K562 (cell line): ENCODE measurements at regions not wholly inside any gene's neighbourhood (a gene's known extent, or its start where the extent isn't known, plus 50 kb on each side); places are given as distances from the start of the nearest gene placed in this dataset.

Experiments
- ATAC-seq: fragments of 200-7000 bp; cut with Tn5 transposase; 3 replicates; pipeline ENCODE4 v1.9.1; 2020; ENCODE audit warnings: moderate library complexity
- BruUV-seq: library from RNA; stranded (reverse); fragments of 400-500 nt; replicated peaks from 2 replicates; lab custom pipeline; 2021; lab: Mats Ljungman, UMichigan
- CTCF ChIA-PET: fragments of 300-600 bp; formaldehyde crosslinking; extraction: SDS; loops from one replicate; lab custom pipeline; 2021; ENCODE audit warnings: low intra/inter-chr PET ratio; lab: Yijun Ruan, JAX
- POLR2A ChIA-PET: fragments of 300-600, 350-650 bp; sonication (Branson Sonifier 250); formaldehyde crosslinking; extraction: SDS; loops from one replicate; lab custom pipeline; 2021; ENCODE audit warnings: antibody characterized with exemption, inconsistent platforms; lab: Yijun Ruan, JAX
- DNase-seq, 4 experiments: peaks; one replicate each; pipeline versions ENCODE4 v3.0.0 to v3.0.0-alpha.2; 2011 to 2018; ENCODE audit warnings: low spot score in 3 of 4, mixed read lengths in 3 of 4; ENCODE audit errors: extremely low read depth in 1 of 4
- FAIRE-seq: peaks from 2 replicates; lab custom pipeline; 2011; peaks lifted over from hg19 to GRCh38; lab: Jason Lieb, UNC
- H2AFZ ChIP-seq: 2 replicates; pipeline ENCODE4 v1.6.0; 2011; ENCODE audit warnings: low read depth, low read length, control low read depth, inconsistent platforms
- H3K27ac ChIP-seq: fragments of 200-600 bp; 3 replicates; pipeline ENCODE4 v1.8.0; 2011; ENCODE audit warnings: low read depth, mild to moderate bottlenecking, control low read depth, inconsistent platforms, low read length, moderate library complexity, mixed read lengths; ENCODE audit errors: extremely low read depth
- H3K27me3 ChIP-seq, 2 experiments: fragments of 300-600 bp in 1 of 2; 2 replicates in 1 of 2; 3 replicates in 1 of 2; pipeline versions ENCODE4 v1.6.0 to v1.8.0; 2011; ENCODE audit warnings: inconsistent platforms in 2 of 2, low read length in 2 of 2, mild to moderate bottlenecking in 1 of 2, mixed read lengths in 1 of 2, moderate library complexity in 1 of 2; ENCODE audit not compliant: control insufficient read depth in 2 of 2, insufficient read depth in 2 of 2
- H3K36me3 ChIP-seq: fragments of 300-600 bp; 3 replicates; pipeline ENCODE4 v1.8.0; 2011; ENCODE audit warnings: mild to moderate bottlenecking, low read length, inconsistent platforms; ENCODE audit not compliant: control insufficient read depth, insufficient read depth
- H3K4me1 ChIP-seq, 2 experiments: fragments of 200-600 bp in 1 of 2; replicated peaks in 1 of 2; 2 replicates in 1 of 2; 3 replicates in 1 of 2; pipeline versions ENCODE4 v1.5.1 to v1.8.0; 2011; ENCODE audit warnings: inconsistent platforms in 2 of 2, low read length in 2 of 2, mild to moderate bottlenecking in 1 of 2, mixed read lengths in 1 of 2, moderate library complexity in 1 of 2; ENCODE audit not compliant: control insufficient read depth in 2 of 2, insufficient read depth in 2 of 2
- H3K4me2 ChIP-seq: 2 replicates; pipeline ENCODE4 v1.6.1; 2011; ENCODE audit warnings: low read length, control low read depth, inconsistent platforms, mixed read lengths; ENCODE audit not compliant: insufficient read depth
- H3K4me3 ChIP-seq: fragments of 200-600 bp; sonication (generic), shearing (Covaris generic); 2 replicates; pipeline ENCODE4 v1.5.1; 2016; ENCODE audit warnings: control low read depth, inconsistent platforms
- H3K79me2 ChIP-seq: fragments of 200-600 bp; 3 replicates; pipeline ENCODE4 v1.8.0; 2011; ENCODE audit warnings: low read length, inconsistent platforms; ENCODE audit not compliant: control insufficient read depth, insufficient read depth
- H3K9ac ChIP-seq, 2 experiments: 2 replicates each; pipeline versions ENCODE4 v1.6.0 to v1.6.1; 2011; ENCODE audit warnings: low read depth in 2 of 2, low read length in 2 of 2, control low read depth in 1 of 2, inconsistent platforms in 1 of 2, mild to moderate bottlenecking in 1 of 2, mixed read lengths in 1 of 2; ENCODE audit not compliant: insufficient read depth in 1 of 2
- H3K9me1 ChIP-seq: one replicate; pipeline ENCODE4 v1.6.0; 2011; ENCODE audit warnings: inconsistent platforms, mild to moderate bottlenecking, low read length, moderate library complexity; ENCODE audit not compliant: control insufficient read depth, insufficient read depth
- H3K9me3 ChIP-seq: replicated peaks from 2 replicates; pipeline ENCODE4 v1.5.1; 2011; ENCODE audit warnings: low read depth, low read length, inconsistent platforms; ENCODE audit not compliant: control insufficient read depth, insufficient read depth
- H4K20me1 ChIP-seq: replicated peaks from 2 replicates; pipeline ENCODE4 v1.6.1; 2011; ENCODE audit warnings: low read length, inconsistent platforms, mixed read lengths; ENCODE audit not compliant: control insufficient read depth, insufficient read depth
- ELK3 ChIP-seq: fragments of 450-650 bp; formaldehyde crosslinking; IDR thresholded peaks from 2 replicates; pipeline ENCODE4 v1.4.0; 2020; ENCODE audit warnings: mild to moderate bottlenecking
- PRDM10 ChIP-seq: fragments of 450-650 bp; IDR thresholded peaks from 2 replicates; pipeline ENCODE4 v1.6.1; 2018; ENCODE audit not compliant: partially characterized antibody
- RBFOX2 ChIP-seq: fragments of 200-400 bp; formaldehyde crosslinking; IDR thresholded peaks from 2 replicates; pipeline ENCODE4 v1.6.1; 2017; ENCODE audit warnings: low read depth, mild to moderate bottlenecking, low read length, moderate library complexity
- WGBS: fragments of 100-300 bp; shearing (Covaris generic); methylation state at CpG from one replicate; pipeline ENCODE4 v1.1.6; 2016; ENCODE audit warnings: low coverage, mixed read lengths; ENCODE audit not compliant: insufficient coverage; ENCODE audit errors: missing lambda C conversion rate; 5-methylcytosine and 5-hydroxymethylcytosine counted together
- in situ Hi-C: fragments of 300-500 bp; cut with MboI; formaldehyde crosslinking; loops from 4 replicates; pipeline ENCODE4 v1.15.0; 2018; ENCODE audit warnings: inconsistent platforms, mixed read lengths
- intact Hi-C: fragments of 100-400 bp; cut with micrococcal nuclease; formaldehyde crosslinking; loops from 2 replicates; pipeline ENCODE4 v1.14.2; 2022

- no peaks in the 10 kb centered on the region for H3K27me3 ChIP-seq
- TF ChIP-seq RBFOX2, result no peak
- TF ChIP-seq, all 486 proteins: peak for 0
- intact Hi-C loops (no loop called here), in situ Hi-C loops (no loop called here)
- Histone ChIP-seq H3K4me3 (no peak overlapping the region), H2AFZ (no peak overlapping the region), H3K36me3 (no peaks in the 10 kb centered on the region), H4K20me1 (no peaks in the 10 kb centered on the region), H3K4me2 (no peak overlapping the region), H3K4me1 (no peaks in the 10 kb centered on the region), H3K27ac (no peak overlapping the region), H3K9ac (no peak overlapping the region), H3K9me3 (no peaks in the 10 kb centered on the region), H3K79me2 (no peaks in the 10 kb centered on the region), H3K9me1 (no peaks in the 10 kb centered on the region)
- WGBS, result under 1% methylated on average over 14 of the region's 14 CpGs
- BruUV-seq, result no TSS peak
- FAIRE-seq, result no peak
- no peak for DNase-seq
- no peak for ATAC-seq
- POLR2A ChIA-PET, result no interaction called here
- CTCF ChIA-PET, result no interaction called here
Observed at GRCh38 chr6:148682252-148682651, 64.6 kb upstream of the UST start.

GRCh38 chr6:148682990-148683389 lies 63.8 kb upstream of the UST start:
- Histone ChIP-seq H3K9me1 (no peaks in the 10 kb centered on the region), H3K4me1 (no peaks in the 10 kb centered on the region), H3K4me2 (no peak overlapping the region), H2AFZ (no peak overlapping the region), H3K4me3 (no peak overlapping the region), H3K36me3 (no peaks in the 10 kb centered on the region), H3K27ac (no peak overlapping the region), H4K20me1 (no peaks in the 10 kb centered on the region), H3K9ac (no peak overlapping the region), H3K9me3 (no peaks in the 10 kb centered on the region), H3K79me2 (no peaks in the 10 kb centered on the region), H3K27me3 (no peaks in the 10 kb centered on the region)
- FAIRE-seq (no peak), DNase-seq (no peak), ATAC-seq (no peak)
- CTCF ChIA-PET, result no interaction called here
- TF ChIP-seq PRDM10 (peak; percentile 46), ELK3 (CRISPR knock-in tag) (no peak)
- no TSS peak for BruUV-seq
- WGBS, result 0% methylated on average over 3 of the region's 5 CpGs
- in situ Hi-C loops, result no loop called here
- intact Hi-C loops, result no loop called here
- POLR2A ChIA-PET, result no interaction called here
